ENCODE measurements at regions not wholly inside any gene's neighbourhood (a gene's known extent, or its start where the extent isn't known, plus 50 kb on each side); places are given as distances from the start of the nearest gene placed in this dataset.

DNA sequence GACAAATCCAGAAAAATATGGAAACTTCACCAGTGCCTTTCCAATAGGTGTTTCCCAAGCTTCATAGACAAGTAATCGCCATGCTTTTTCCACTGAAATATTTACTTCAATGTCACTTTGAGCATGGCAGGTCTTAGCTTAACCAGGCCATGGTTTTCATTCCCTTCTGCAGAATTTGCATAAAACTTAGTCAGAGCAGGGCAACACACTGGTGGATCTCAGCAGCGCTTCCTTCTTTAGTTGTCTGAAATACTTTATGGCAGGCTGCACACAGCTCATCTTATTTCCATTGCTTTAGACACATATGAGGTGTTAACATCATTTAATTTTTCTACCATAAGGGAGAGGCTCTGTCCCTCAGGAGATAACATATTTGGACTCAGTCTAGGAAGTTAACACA is 102.9 kb upstream of the AHR start:
- Histone ChIP-seq H3K27ac (ENCODE audit: low read depth, low read length, poor library complexity, severe bottlenecking) (no peak overlapping the region), H3K27me3 (ENCODE audit: insufficient read depth, low read length) (no peaks in the 10 kb centered on the region), H3K79me2 (ENCODE audit: insufficient read depth, low read length) (no peaks in the 10 kb centered on the region), H3F3A (ENCODE audit: insufficient read depth, low read length) (no peaks in the 10 kb centered on the region), H3K9me2 (ENCODE audit: low read depth, low read length) (no peaks in the 10 kb centered on the region), H2AFZ (ENCODE audit: low read length) (no peak overlapping the region), H3K4me2 (ENCODE audit: low read length) (no peak overlapping the region), H3K9ac (ENCODE audit: low read length) (no peak overlapping the region), H3K4me1 (ENCODE audit: insufficient read depth, low read length, severe bottlenecking) (no peaks in the 10 kb centered on the region), H3K36me3 (ENCODE audit: insufficient read depth, low read length) (no peaks in the 10 kb centered on the region), H3K9me3 (ENCODE audit: low read length) (no peaks in the 10 kb centered on the region), H3K4me3 (ENCODE audit: low read depth, low read length, poor library complexity, severe bottlenecking) (no peak overlapping the region), H4K20me1 (ENCODE audit: insufficient read depth, low read length) (no peaks in the 10 kb centered on the region)
- TF ChIP-seq EZH2 (IDR thresholded peaks at IDR 0.05; ENCODE audit: borderline replicate concordance, low read length) (no peak), CTCF (IDR thresholded peaks at IDR 0.05; ENCODE audit: low read length) (no peak)

DNA sequence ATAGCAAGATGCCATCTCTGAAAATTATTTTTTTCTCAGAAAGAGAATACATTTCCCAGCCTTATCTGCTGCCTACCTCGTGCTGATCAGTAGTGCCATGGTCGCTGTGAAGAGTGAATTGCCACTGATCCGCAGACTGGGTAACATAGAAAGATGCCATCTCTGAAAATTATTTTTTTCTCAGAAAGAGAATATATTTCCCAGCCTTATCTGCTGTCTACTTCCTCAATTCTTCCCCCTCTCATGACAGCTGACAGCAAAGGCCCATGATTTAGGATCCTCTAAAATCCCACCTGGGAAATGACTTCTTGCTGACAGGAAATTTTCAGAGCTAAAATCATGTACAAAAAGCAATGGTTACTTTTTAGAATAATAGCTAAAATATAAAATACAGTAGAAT is 92.5 kb upstream of the AHR start:
- no peaks in the 10 kb centered on the region for H3K27me3 ChIP-seq (ENCODE audit: insufficient read depth, low read length)
- H3K4me3 ChIP-seq (ENCODE audit: low read depth, low read length, poor library complexity, severe bottlenecking), result no peak overlapping the region
- no peaks in the 10 kb centered on the region for H3K9me2 ChIP-seq (ENCODE audit: low read depth, low read length)
- no peaks in the 10 kb centered on the region for H3K79me2 ChIP-seq (ENCODE audit: insufficient read depth, low read length)
- H3K4me2 ChIP-seq (ENCODE audit: low read length), result no peak overlapping the region
- H4K20me1 ChIP-seq (ENCODE audit: insufficient read depth, low read length), result no peaks in the 10 kb centered on the region
- no peaks in the 10 kb centered on the region for H3K36me3 ChIP-seq (ENCODE audit: insufficient read depth, low read length)
- no peaks in the 10 kb centered on the region for H3K9me3 ChIP-seq (ENCODE audit: low read length)
- TF ChIP-seq CTCF (IDR thresholded peaks at IDR 0.05; ENCODE audit: low read length) (no peak), EZH2 (IDR thresholded peaks at IDR 0.05; ENCODE audit: borderline replicate concordance, low read length) (no peak)
- H3K27ac ChIP-seq (ENCODE audit: low read depth, low read length, poor library complexity, severe bottlenecking), result no peak overlapping the region
- H3K9ac ChIP-seq (ENCODE audit: low read length), result no peak overlapping the region
- H2AFZ ChIP-seq (ENCODE audit: low read length), result no peak overlapping the region
- H3F3A ChIP-seq (ENCODE audit: insufficient read depth, low read length), result no peaks in the 10 kb centered on the region
- no peaks in the 10 kb centered on the region for H3K4me1 ChIP-seq (ENCODE audit: insufficient read depth, low read length, severe bottlenecking)

- no peak overlapping the region for H3K4me2 ChIP-seq (ENCODE audit: low read length)
Observed at GRCh38 chr7:17206349-17206905, 92.0 kb upstream of the AHR start.

More at GRCh38 chr7:17206349-17206905, 92.0 kb upstream of the AHR start:
- no peaks in the 10 kb centered on the region for H3K4me1 ChIP-seq (ENCODE audit: insufficient read depth, low read length, severe bottlenecking)
- no peaks in the 10 kb centered on the region for H3K36me3 ChIP-seq (ENCODE audit: insufficient read depth, low read length)
- H3F3A ChIP-seq (ENCODE audit: insufficient read depth, low read length), result no peaks in the 10 kb centered on the region
- TF ChIP-seq CTCF (IDR thresholded peaks at IDR 0.05; ENCODE audit: low read length), result no peak
- no peak overlapping the region for H2AFZ ChIP-seq (ENCODE audit: low read length)
- no peaks in the 10 kb centered on the region for H3K9me3 ChIP-seq (ENCODE audit: low read length)
- no peak overlapping the region for H3K27ac ChIP-seq (ENCODE audit: low read depth, low read length, poor library complexity, severe bottlenecking)
- no peak overlapping the region for H3K4me3 ChIP-seq (ENCODE audit: low read depth, low read length, poor library complexity, severe bottlenecking)
- no peaks in the 10 kb centered on the region for H3K9me2 ChIP-seq (ENCODE audit: low read depth, low read length)
- H3K27me3 ChIP-seq (ENCODE audit: insufficient read depth, low read length), result no peaks in the 10 kb centered on the region
- no peak overlapping the region for H3K9ac ChIP-seq (ENCODE audit: low read length)
- H4K20me1 ChIP-seq (ENCODE audit: insufficient read depth, low read length), result no peaks in the 10 kb centered on the region
- H3K79me2 ChIP-seq (ENCODE audit: insufficient read depth, low read length), result no peaks in the 10 kb centered on the region
